Midbrain (tissue), 1 donor: ENCODE measurements at regions not wholly inside any gene's neighbourhood (a gene's known extent, or its start where the extent isn't known, plus 50 kb on each side); places are given as distances from the start of the nearest gene placed in this dataset.

Experiments
- DNase-seq: peaks from one replicate; lab custom pipeline; 2025; lab: John Stamatoyannopoulos, UW

GRCh38 chr2:236797411-236797810 lies 227.8 kb downstream of the ACKR3 start:
- DNase-seq = no peak

- no peak for DNase-seq
Measured at GRCh38 chr2:236798491-236798890, 228.9 kb downstream of the ACKR3 start.

DNA sequence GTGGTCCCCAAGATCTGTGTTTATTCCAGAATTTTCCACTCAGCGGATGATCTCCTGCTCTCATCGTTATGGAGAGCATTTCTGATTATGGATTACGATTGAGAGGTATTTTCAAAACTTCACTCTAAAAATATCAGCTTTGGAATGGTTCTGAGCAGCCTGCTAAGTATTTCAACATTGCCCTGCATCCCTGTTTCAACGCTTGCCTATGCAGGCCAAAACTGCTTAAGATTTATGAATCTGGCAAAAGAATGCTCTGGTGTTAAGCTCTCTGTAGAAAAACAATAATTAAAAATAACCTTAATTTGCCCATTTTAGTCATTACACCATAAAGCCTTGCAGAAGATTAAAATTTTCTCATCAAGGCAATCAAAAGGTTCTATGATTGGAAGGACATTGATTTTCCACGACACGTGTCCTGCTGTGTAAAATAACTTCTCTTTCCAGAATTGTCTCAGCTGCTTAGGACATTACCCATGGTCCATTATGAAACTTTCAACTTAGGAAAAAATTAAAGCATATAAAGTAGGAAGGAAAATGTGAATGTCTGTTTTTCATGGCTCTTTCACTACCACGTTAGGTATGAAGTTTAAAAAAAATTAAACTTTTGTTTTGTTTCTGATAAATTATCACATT lies 229.9 kb downstream of the ACKR3 start:
- no peak for DNase-seq

DNA sequence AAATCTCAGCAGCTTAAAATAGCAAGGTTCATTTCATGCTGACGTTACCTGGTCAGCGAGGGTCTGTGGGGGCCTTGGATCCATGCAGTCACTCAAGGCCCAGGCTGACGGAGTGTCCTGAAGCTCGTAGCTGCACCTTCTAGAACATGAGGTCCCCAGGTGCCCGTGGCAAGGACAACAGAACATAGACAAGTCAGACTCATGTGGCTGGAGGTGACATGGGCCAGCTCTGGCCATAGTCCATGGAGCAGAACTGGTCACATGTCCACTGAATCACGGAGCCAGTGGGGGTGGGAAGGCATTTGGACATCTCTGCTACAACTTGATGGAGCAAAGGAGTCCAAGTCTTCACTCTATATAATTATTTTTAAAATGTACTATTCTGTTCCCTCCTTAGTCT lies 233.2 kb downstream of the ACKR3 start:
- DNase-seq = no peak

DNA sequence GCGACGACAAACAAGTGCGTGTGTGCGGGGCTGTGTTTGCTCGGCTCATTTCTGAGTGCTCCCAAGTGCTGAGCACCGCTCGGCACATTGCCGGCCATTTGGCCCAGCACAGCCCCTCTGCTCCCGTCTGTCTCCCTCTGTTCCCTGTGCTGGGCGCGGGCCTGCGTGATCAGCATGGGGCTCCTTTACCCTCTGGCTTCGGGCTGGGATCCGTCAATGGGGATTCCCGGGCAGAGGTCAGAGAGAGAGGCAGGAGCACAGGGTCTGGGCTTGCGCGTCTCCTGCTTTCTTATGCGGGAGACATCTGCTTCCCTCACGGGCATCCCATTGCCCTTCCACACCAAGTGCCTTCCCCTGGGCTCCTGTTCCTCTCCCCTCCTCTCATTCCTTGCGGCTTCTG lies 234.0 kb downstream of the ACKR3 start:
- no peak for DNase-seq

GRCh38 chr2:236805800-236806531 lies 236.3 kb downstream of the ACKR3 start:
- DNase-seq = no peak

- no peak for DNase-seq
Measured at GRCh38 chr2:236809716-236810115, 240.1 kb downstream of the ACKR3 start.

DNA sequence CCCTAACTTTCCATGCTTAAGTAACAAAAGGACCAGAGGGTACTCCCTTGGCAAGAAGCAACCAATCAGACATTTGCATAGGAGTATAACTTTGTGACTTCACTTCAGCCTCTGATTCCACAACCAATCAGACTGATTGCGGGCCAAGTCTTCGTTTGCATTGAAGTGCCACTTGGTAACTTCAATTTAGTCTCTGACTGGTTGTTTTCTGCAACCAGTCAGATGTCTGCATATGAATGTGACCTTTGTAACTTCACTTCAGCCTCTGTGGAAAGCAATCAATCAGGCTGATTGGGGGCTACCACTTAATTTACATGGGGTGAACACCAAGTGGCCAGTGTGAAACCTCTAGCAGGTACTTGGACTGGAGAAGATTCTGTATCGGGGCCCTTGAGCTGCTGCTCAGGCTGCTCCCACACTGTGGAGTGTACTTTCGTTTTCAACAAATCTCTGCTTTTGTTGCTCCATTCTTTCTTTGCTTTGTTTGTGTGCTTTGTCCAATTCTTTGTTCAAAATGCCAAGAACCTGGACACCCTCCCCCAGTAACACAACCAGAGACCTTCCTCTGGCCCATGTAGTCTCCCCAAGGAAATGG lies 241.5 kb downstream of the ACKR3 start:
- DNase-seq = no peak

GRCh38 chr2:236813766-236814165 lies 244.1 kb downstream of the ACKR3 start:
- no peak for DNase-seq

- DNase-seq = no peak
Measured at GRCh38 chr2:236814593-236814992, 245.0 kb downstream of the ACKR3 start.

DNA sequence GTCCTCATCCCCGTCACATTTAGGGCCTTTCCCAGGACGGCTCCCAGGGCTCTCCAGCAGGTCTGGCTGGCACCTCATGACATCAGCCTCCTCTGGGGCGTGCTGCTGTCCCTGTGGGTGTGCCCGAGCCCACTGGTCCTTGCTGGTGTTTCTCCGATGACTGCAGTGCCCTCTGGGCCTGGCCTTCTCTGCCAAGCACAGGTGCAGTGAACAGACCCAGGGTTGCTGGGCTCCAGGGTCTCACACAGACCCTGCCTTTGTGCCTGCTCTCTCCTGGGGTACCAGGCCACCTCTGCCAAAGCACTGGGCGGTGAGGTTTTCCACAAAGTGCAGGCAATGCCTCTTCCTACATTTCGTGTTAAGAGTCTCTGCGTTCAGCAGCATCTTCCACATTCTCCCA lies 246.1 kb downstream of the ACKR3 start:
- DNase-seq = no peak

DNA sequence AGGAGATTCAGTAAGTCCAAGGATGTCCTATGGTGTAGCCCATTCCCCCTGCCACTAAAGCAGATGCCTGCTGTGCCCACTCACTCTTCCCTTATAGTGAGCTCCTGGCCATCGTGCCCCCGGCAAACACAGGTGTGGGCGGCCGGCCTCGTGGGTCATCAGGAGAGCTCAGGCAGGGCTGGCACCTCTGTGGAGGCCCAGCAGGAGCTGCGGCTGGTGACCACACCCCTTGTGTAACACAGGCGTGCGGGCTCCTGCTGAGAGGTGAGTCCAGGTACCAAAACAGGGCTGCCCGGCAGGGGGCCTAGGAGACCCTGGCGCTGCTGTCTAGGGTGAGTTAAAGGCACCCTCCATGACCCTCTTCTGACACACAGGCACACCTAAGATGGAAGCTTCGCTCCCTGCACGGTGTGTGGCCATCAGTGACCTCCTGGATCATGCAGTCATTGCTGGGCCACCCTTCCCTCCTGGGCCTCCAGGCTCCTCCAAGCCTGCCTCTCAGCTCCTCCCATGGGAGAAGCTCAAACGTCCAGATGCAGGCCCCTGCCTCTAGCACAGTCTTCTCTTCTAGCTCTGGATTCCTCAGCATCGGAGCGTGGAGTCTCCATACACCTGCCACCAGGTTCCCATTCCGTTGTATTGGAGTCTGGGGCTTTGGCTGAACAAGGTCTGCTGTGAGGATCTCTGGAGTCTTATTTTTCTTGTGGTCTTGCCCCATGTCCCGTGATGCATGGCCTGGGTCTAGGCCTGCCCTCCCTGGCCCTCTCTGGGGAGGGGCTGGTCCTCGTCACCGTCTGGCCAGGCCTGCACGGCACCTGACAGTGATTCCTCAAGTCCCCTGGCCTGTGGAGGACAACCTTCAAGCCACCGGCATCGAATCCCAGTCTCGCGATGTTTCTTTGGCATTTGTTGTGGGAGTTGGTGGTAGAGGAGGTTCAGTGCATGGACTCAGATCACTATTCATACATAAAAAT lies 246.9 kb downstream of the ACKR3 start:
- no peak for DNase-seq

GRCh38 chr2:236818281-236819045 lies 248.8 kb downstream of the ACKR3 start:
- no peak for DNase-seq

DNA sequence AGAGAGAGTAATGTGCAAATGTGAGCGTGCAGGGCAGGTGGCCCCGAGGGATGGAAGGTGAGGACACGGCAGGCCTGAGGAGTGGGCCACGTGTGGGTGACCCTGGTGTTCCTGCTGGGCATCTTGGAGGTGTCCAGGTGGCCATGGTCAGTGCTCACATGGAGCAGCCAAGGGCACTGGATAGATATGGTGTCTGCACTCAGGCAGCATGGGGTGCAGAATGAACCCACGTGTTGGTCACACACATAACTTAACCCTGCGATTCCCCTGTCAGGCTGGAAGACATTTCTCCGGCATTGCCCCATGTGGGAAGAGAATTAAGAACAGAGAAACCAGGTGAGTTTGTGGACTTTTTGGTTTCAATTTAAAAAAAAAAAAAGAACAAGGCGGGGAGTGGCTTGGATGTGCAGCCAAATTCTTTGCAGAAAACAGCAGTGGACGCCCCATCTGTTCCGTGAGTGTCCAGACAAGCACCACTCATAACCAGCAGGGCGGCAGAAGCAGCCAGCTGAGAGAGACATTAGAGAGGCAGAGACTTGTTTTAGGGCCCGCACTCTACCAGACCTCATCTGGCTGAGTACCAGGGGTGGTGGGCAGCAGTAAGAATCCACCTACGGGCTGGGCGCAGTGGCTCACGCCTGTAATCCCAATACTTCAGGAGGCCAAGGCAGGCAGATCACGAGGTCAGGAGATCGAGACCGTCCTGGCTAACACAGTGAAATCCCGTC lies 249.8 kb downstream of the ACKR3 start:
- no peak for DNase-seq

GRCh38 chr2:236820763-236821344 lies 251.2 kb downstream of the ACKR3 start:
- no peak for DNase-seq

DNA sequence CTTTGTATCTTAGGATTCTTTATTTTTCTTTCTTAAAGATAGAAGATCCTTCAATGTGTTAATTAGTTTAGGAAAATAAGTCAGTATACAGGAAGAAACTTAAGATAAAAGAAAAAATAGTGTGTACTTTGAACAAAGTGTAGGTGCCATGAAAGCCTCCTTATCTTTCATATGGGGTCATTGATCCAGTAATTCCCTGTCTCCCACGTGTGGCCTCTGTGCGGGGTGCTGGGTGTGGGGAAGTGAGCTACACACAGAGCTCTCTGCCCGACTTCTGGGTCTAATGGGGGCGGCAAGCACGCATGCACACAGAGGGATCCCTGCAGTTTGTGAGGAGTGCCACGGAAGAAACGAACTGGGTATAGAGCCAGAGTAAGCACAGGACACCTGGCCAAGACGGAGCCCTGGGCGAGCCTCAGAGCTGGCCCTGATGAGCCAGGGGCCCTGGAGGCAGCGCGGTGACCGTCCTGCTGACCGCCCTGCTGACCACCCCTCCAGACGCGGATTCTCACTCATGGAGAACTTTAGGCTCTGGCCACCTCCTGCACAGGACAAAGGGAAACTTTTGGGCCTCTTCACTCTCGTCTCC lies 253.5 kb downstream of the ACKR3 start:
- DNase-seq = no peak

- no peak for DNase-seq
Measured at GRCh38 chr2:236823963-236824362, 254.3 kb downstream of the ACKR3 start.

DNA sequence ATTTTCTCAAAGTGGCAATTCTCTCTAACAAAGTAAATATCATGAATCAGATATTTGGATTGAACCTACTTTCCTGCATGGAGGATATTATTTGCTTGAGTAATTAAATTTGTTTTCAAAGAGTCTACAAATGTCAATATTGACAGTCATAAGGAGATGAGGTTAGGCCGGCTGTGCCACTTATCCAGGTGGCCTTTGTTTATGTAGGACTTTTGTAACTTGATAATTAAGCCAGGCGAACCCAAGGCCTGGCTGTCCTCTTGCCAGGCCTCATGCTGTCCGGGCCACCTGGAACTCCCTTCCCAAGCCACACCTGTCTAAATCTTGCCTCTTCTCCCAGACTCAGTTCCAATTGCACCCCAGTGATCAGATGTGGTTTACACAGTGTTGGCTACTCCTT lies 255.2 kb downstream of the ACKR3 start:
- no peak for DNase-seq

GRCh38 chr2:236825989-236826510 lies 256.4 kb downstream of the ACKR3 start:
- DNase-seq = no peak
